ENCODE measurements at regions not wholly inside any gene's neighbourhood (a gene's known extent, or its start where the extent isn't known, plus 50 kb on each side); places are given as distances from the start of the nearest gene placed in this dataset.

DNA sequence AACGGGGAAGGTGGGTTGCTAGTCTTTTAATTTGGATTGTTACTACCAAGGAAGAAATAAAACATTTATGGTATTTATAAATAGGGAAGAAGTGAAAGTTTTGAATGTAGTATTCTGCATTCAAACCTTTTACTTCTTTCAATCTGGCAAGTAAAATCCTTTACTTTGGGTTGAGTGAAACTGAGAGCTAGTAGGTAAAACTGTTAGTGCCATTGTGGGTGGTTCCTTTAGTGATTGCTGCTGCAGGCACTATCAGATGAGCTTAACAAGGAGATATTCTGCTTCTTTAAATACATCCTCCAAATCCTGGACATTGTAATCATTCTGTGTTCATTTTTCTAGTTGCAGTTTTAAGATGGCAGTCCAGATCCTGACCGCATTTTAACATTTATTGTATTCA is 650.9 kb upstream of the PCDH10 start:
- Histone ChIP-seq H3K27me3 (ENCODE audit: control insufficient read depth, insufficient read depth, low read length) (no peaks in the 10 kb centered on the region), H3K4me3 (ENCODE audit: low read depth, low read length) (no peak overlapping the region), H3K27ac (ENCODE audit: low read depth, low read length) (no peak overlapping the region), H3K9me3 (ENCODE audit: control insufficient read depth, insufficient read depth, low read length) (no peaks in the 10 kb centered on the region)
- DNase-seq (ENCODE audit: low read depth, low spot score): no peak
- POLR2A ChIA-PET: no interaction called here
- TF ChIP-seq CTCF (IDR thresholded peaks at IDR 0.05; ENCODE audit: low read depth, low read length): no peak
- CTCF ChIA-PET: interaction anchor here (0.7 kb wide), 1 partner anchor 1578 kb away, joined by 3 read pairs; no protein-coding TSS in a partner anchor

- no peaks in the 10 kb centered on the region for H3K9me3 ChIP-seq (ENCODE audit: control insufficient read depth, insufficient read depth, low read length)
- ChIA-PET CTCF (no interaction called here), POLR2A (no interaction called here)
- TF ChIP-seq CTCF (IDR thresholded peaks at IDR 0.05; ENCODE audit: low read depth, low read length): no peak
- no peaks in the 10 kb centered on the region for H3K27me3 ChIP-seq (ENCODE audit: control insufficient read depth, insufficient read depth, low read length)
- no peak overlapping the region for H3K27ac ChIP-seq (ENCODE audit: low read depth, low read length)
- DNase-seq (ENCODE audit: low read depth, low spot score): no peak
- no peak overlapping the region for H3K4me3 ChIP-seq (ENCODE audit: low read depth, low read length)
These were observed 647.0 kb upstream of the PCDH10 start for GRCh38 chr4:132502096-132502552.

GRCh38 chr4:132504438-132504837 is 644.7 kb upstream of the PCDH10 start:
- H3K27ac ChIP-seq (ENCODE audit: low read depth, low read length): no peak overlapping the region
- no peak for TF ChIP-seq CTCF (IDR thresholded peaks at IDR 0.05; ENCODE audit: low read depth, low read length)
- ChIA-PET CTCF (no interaction called here), POLR2A (no interaction called here)
- no peaks in the 10 kb centered on the region for H3K27me3 ChIP-seq (ENCODE audit: control insufficient read depth, insufficient read depth, low read length)
- no peaks in the 10 kb centered on the region for H3K9me3 ChIP-seq (ENCODE audit: control insufficient read depth, insufficient read depth, low read length)
- no peak for DNase-seq (ENCODE audit: low read depth, low spot score)
- no peak overlapping the region for H3K4me3 ChIP-seq (ENCODE audit: low read depth, low read length)

- Histone ChIP-seq H3K9me3 (ENCODE audit: control insufficient read depth, insufficient read depth, low read length) (no peaks in the 10 kb centered on the region), H3K27me3 (ENCODE audit: control insufficient read depth, insufficient read depth, low read length) (no peaks in the 10 kb centered on the region), H3K27ac (ENCODE audit: low read depth, low read length) (no peak overlapping the region), H3K4me3 (ENCODE audit: low read depth, low read length) (no peak overlapping the region)
- TF ChIP-seq CTCF (IDR thresholded peaks at IDR 0.05; ENCODE audit: low read depth, low read length): no peak
- ChIA-PET POLR2A (no interaction called here), CTCF (no interaction called here)
- DNase-seq (ENCODE audit: low read depth, low spot score): no peak
These were observed 642.5 kb upstream of the PCDH10 start for GRCh38 chr4:132506568-132506967.

DNA sequence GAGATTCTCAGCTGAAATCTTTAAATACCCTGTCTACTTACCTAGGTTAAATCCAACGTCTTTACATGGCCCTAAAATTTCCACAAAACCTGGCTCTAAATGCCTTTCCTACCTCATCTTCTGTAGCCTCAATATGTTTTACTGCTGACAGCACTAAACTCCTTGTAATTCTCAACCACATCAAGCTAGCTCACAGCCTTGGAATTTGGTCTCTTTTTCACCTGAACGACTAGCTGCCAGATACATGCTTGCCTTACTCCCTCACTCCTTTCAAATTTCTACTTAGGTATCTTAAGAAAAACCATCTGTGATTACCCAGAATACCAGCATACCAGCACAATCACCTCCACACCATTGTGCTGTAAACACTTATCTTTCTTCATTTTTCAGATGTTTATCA is 635.6 kb upstream of the PCDH10 start:
- CTCF ChIA-PET: no interaction called here
- H3K4me3 ChIP-seq (ENCODE audit: low read depth, low read length): no peak overlapping the region
- no peak for TF ChIP-seq CTCF (IDR thresholded peaks at IDR 0.05; ENCODE audit: low read depth, low read length)
- POLR2A ChIA-PET: no interaction called here
- no peak for DNase-seq (ENCODE audit: low read depth, low spot score)
- H3K27ac ChIP-seq (ENCODE audit: low read depth, low read length): no peak overlapping the region
- H3K9me3 ChIP-seq (ENCODE audit: control insufficient read depth, insufficient read depth, low read length): no peaks in the 10 kb centered on the region
- no peaks in the 10 kb centered on the region for H3K27me3 ChIP-seq (ENCODE audit: control insufficient read depth, insufficient read depth, low read length)

Measured in AG04450 (cell line).